K562 (cell line): ENCODE measurements at regions not wholly inside any gene's neighbourhood (a gene's known extent, or its start where the extent isn't known, plus 50 kb on each side); places are given as distances from the start of the nearest gene placed in this dataset.

Experiments used
- ATAC-seq: fragments of 200-7000 bp; cut with Tn5 transposase; 3 replicates; pipeline ENCODE4 v1.9.1; 2020; ENCODE audit warnings: moderate library complexity
- BruUV-seq: library from RNA; stranded (reverse); fragments of 400-500 nt; replicated peaks from 2 replicates; lab custom pipeline; 2021; lab: Mats Ljungman, UMichigan
- CTCF ChIA-PET: fragments of 300-600 bp; formaldehyde crosslinking; extraction: SDS; loops from one replicate; lab custom pipeline; 2021; ENCODE audit warnings: low intra/inter-chr PET ratio; lab: Yijun Ruan, JAX
- POLR2A ChIA-PET: fragments of 300-600, 350-650 bp; sonication (Branson Sonifier 250); formaldehyde crosslinking; extraction: SDS; loops from one replicate; lab custom pipeline; 2021; ENCODE audit warnings: antibody characterized with exemption, inconsistent platforms; lab: Yijun Ruan, JAX
- DNase-seq, 4 experiments: peaks; one replicate each; pipeline versions ENCODE4 v3.0.0 to v3.0.0-alpha.2; 2011 to 2018; ENCODE audit warnings: low spot score in 3 of 4, mixed read lengths in 3 of 4; ENCODE audit errors: extremely low read depth in 1 of 4
- FAIRE-seq: peaks from 2 replicates; lab custom pipeline; 2011; peaks lifted over from hg19 to GRCh38; lab: Jason Lieb, UNC
- H2AFZ ChIP-seq: 2 replicates; pipeline ENCODE4 v1.6.0; 2011; ENCODE audit warnings: low read depth, low read length, control low read depth, inconsistent platforms
- H3K27ac ChIP-seq: fragments of 200-600 bp; 3 replicates; pipeline ENCODE4 v1.8.0; 2011; ENCODE audit warnings: low read depth, mild to moderate bottlenecking, control low read depth, inconsistent platforms, low read length, moderate library complexity, mixed read lengths; ENCODE audit errors: extremely low read depth
- H3K27me3 ChIP-seq, 2 experiments: fragments of 300-600 bp in 1 of 2; 2 replicates in 1 of 2; 3 replicates in 1 of 2; pipeline versions ENCODE4 v1.6.0 to v1.8.0; 2011; ENCODE audit warnings: inconsistent platforms in 2 of 2, low read length in 2 of 2, mild to moderate bottlenecking in 1 of 2, mixed read lengths in 1 of 2, moderate library complexity in 1 of 2; ENCODE audit not compliant: control insufficient read depth in 2 of 2, insufficient read depth in 2 of 2
- H3K36me3 ChIP-seq: fragments of 300-600 bp; 3 replicates; pipeline ENCODE4 v1.8.0; 2011; ENCODE audit warnings: mild to moderate bottlenecking, low read length, inconsistent platforms; ENCODE audit not compliant: control insufficient read depth, insufficient read depth
- H3K4me1 ChIP-seq, 2 experiments: fragments of 200-600 bp in 1 of 2; replicated peaks in 1 of 2; 2 replicates in 1 of 2; 3 replicates in 1 of 2; pipeline versions ENCODE4 v1.5.1 to v1.8.0; 2011; ENCODE audit warnings: inconsistent platforms in 2 of 2, low read length in 2 of 2, mild to moderate bottlenecking in 1 of 2, mixed read lengths in 1 of 2, moderate library complexity in 1 of 2; ENCODE audit not compliant: control insufficient read depth in 2 of 2, insufficient read depth in 2 of 2
- H3K4me2 ChIP-seq: 2 replicates; pipeline ENCODE4 v1.6.1; 2011; ENCODE audit warnings: low read length, control low read depth, inconsistent platforms, mixed read lengths; ENCODE audit not compliant: insufficient read depth
- H3K4me3 ChIP-seq: fragments of 200-600 bp; sonication (generic), shearing (Covaris generic); 2 replicates; pipeline ENCODE4 v1.5.1; 2016; ENCODE audit warnings: control low read depth, inconsistent platforms
- H3K79me2 ChIP-seq: fragments of 200-600 bp; 3 replicates; pipeline ENCODE4 v1.8.0; 2011; ENCODE audit warnings: low read length, inconsistent platforms; ENCODE audit not compliant: control insufficient read depth, insufficient read depth
- H3K9ac ChIP-seq, 2 experiments: 2 replicates each; pipeline versions ENCODE4 v1.6.0 to v1.6.1; 2011; ENCODE audit warnings: low read depth in 2 of 2, low read length in 2 of 2, control low read depth in 1 of 2, inconsistent platforms in 1 of 2, mild to moderate bottlenecking in 1 of 2, mixed read lengths in 1 of 2; ENCODE audit not compliant: insufficient read depth in 1 of 2
- H3K9me1 ChIP-seq: one replicate; pipeline ENCODE4 v1.6.0; 2011; ENCODE audit warnings: inconsistent platforms, mild to moderate bottlenecking, low read length, moderate library complexity; ENCODE audit not compliant: control insufficient read depth, insufficient read depth
- H3K9me3 ChIP-seq: replicated peaks from 2 replicates; pipeline ENCODE4 v1.5.1; 2011; ENCODE audit warnings: low read depth, low read length, inconsistent platforms; ENCODE audit not compliant: control insufficient read depth, insufficient read depth
- H4K20me1 ChIP-seq: replicated peaks from 2 replicates; pipeline ENCODE4 v1.6.1; 2011; ENCODE audit warnings: low read length, inconsistent platforms, mixed read lengths; ENCODE audit not compliant: control insufficient read depth, insufficient read depth
- ELF2 ChIP-seq: fragments of 250-450 bp; sonication (Bioruptor Pico); IDR thresholded peaks from 2 replicates; pipeline ENCODE4 v1.5.0; 2021; ENCODE audit warnings: mild to moderate bottlenecking
- ILF3 ChIP-seq: fragments of 450-650 bp; IDR thresholded peaks from 2 replicates; pipeline ENCODE4 v1.6.1; 2018; ENCODE audit warnings: antibody characterized with exemption, mild to moderate bottlenecking, moderate library complexity, borderline replicate concordance
- NUFIP1 ChIP-seq: fragments of 450-650 bp; IDR thresholded peaks from 2 replicates; pipeline ENCODE4 v1.6.1; 2018; ENCODE audit not compliant: partially characterized antibody
- THAP12 ChIP-seq: fragments of 250-450 bp; sonication (Bioruptor Pico); IDR thresholded peaks from 2 replicates; pipeline ENCODE4 v1.9.0; 2021; ENCODE audit warnings: mild to moderate bottlenecking, inconsistent platforms
- WGBS: fragments of 100-300 bp; shearing (Covaris generic); methylation state at CpG from one replicate; pipeline ENCODE4 v1.1.6; 2016; ENCODE audit warnings: low coverage, mixed read lengths; ENCODE audit not compliant: insufficient coverage; ENCODE audit errors: missing lambda C conversion rate; 5-methylcytosine and 5-hydroxymethylcytosine counted together
- in situ Hi-C: fragments of 300-500 bp; cut with MboI; formaldehyde crosslinking; loops from 4 replicates; pipeline ENCODE4 v1.15.0; 2018; ENCODE audit warnings: inconsistent platforms, mixed read lengths
- intact Hi-C: fragments of 100-400 bp; cut with micrococcal nuclease; formaldehyde crosslinking; loops from 2 replicates; pipeline ENCODE4 v1.14.2; 2022

- TF ChIP-seq ILF3 (no peak), NUFIP1 (no peak)
These were observed 362.0 kb downstream of the METTL15 start (continued) for GRCh38 chr11:28470180-28470579.

GRCh38 chr11:28466506-28466905 lies 358.3 kb downstream of the METTL15 start:
- no peak overlapping the region for H3K4me2 ChIP-seq
- H3K27ac ChIP-seq: no peak overlapping the region
- ATAC-seq: no peak
- TF ChIP-seq THAP12 (CRISPR knock-in tag): no peak
- no peak for TF ChIP-seq ELF2 (CRISPR knock-in tag)
- ChIA-PET CTCF (no interaction called here), POLR2A (no interaction called here)
- no peaks in the 10 kb centered on the region for H3K4me1 ChIP-seq
- no peak overlapping the region for H2AFZ ChIP-seq
- no peaks in the 10 kb centered on the region for H3K9me1 ChIP-seq
- no peaks in the 10 kb centered on the region for H3K36me3 ChIP-seq
- no peak for FAIRE-seq
- no peak overlapping the region for H3K4me3 ChIP-seq
- no peaks in the 10 kb centered on the region for H3K27me3 ChIP-seq
- H3K9me3 ChIP-seq: no peaks in the 10 kb centered on the region
- BruUV-seq: no TSS peak
- no peak overlapping the region for H3K9ac ChIP-seq
- no peaks in the 10 kb centered on the region for H4K20me1 ChIP-seq
- in situ Hi-C loops: no loop called here
- 11% methylated on average over 7 of the region's 7 CpGs for WGBS
- H3K79me2 ChIP-seq: no peaks in the 10 kb centered on the region
- no peak for DNase-seq
- intact Hi-C loops: no loop called here
